NCI-H526 treated with DMSO at 0.1 percent for 48 hours (cell line): ENCODE measurements at regions not wholly inside any gene's neighbourhood (a gene's known extent, or its start where the extent isn't known, plus 50 kb on each side); places are given as distances from the start of the nearest gene placed in this dataset.

Experiments used
- DNase-seq: peaks from one replicate; lab custom pipeline; 2025; lab: John Stamatoyannopoulos, UW

- DNase-seq, result no peak
Observed at GRCh38 chr9:82584349-82584863, 478.5 kb downstream of the RASEF start.

- DNase-seq, result no peak
Observed at GRCh38 chr9:82586918-82587356, 476.0 kb downstream of the RASEF start.

GRCh38 chr9:82588301-82589180 lies 474.4 kb downstream of the RASEF start:
- no peak for DNase-seq

GRCh38 chr9:82590845-82591244 lies 472.1 kb downstream of the RASEF start:
- DNase-seq, result no peak

- no peak for DNase-seq
Observed at GRCh38 chr9:82593501-82593900, 469.4 kb downstream of the RASEF start.

GRCh38 chr9:82597241-82598203 lies 465.4 kb downstream of the RASEF start:
- peak; percentile 18 for DNase-seq

GRCh38 chr9:82598241-82599039 lies 464.5 kb downstream of the RASEF start:
- no peak for DNase-seq

GRCh38 chr9:82599336-82599949 lies 463.5 kb downstream of the RASEF start:
- DNase-seq, result peak; percentile 62

- DNase-seq, result peak; percentile 68
Observed at GRCh38 chr9:82600536-82601292, 462.2 kb downstream of the RASEF start.

GRCh38 chr9:82601293-82601771 lies 461.6 kb downstream of the RASEF start:
- DNase-seq, result peak; percentile 68

GRCh38 chr9:82604947-82605656 lies 457.8 kb downstream of the RASEF start:
- DNase-seq, result no peak

- DNase-seq, result no peak
Observed at GRCh38 chr9:82605657-82606031, 457.3 kb downstream of the RASEF start.

- no peak for DNase-seq
Observed at GRCh38 chr9:82606071-82606470, 456.9 kb downstream of the RASEF start.

GRCh38 chr9:82606492-82607382 lies 456.2 kb downstream of the RASEF start:
- peak; percentile 33 for DNase-seq

- no peak for DNase-seq
Observed at GRCh38 chr9:82608487-82608886, 454.5 kb downstream of the RASEF start.

GRCh38 chr9:82612942-82613341 lies 450.0 kb downstream of the RASEF start:
- no peak for DNase-seq

- no peak for DNase-seq
Observed at GRCh38 chr9:82613498-82613897, 449.4 kb downstream of the RASEF start.

GRCh38 chr9:82616545-82616944 lies 446.4 kb downstream of the RASEF start:
- DNase-seq, result no peak

- DNase-seq, result no peak
Observed at GRCh38 chr9:82621447-82621846, 441.5 kb downstream of the RASEF start.
